ENCODE measurements at regions not wholly inside any gene's neighbourhood (a gene's known extent, or its start where the extent isn't known, plus 50 kb on each side); places are given as distances from the start of the nearest gene placed in this dataset.

DNA sequence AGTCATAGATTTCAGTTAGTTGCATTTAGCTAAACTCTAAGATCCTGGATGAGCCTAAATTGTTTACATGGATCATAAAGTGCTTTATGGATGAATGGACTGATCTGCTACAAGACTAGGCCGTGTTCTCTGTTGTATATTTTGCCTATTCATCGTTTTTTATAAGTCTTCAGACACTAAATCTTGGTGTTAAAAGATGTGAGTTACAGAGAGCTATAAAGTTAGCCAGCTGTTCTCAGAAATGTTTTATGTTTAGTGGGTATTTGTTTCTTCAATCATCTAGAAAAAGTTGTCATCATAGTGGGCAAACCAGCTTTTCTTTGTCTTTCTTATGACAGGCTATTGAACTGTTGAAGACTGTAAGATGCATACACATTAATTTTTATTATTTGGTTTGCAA, 585.8 kb upstream of the SEMA6A start:
- no peak overlapping the region for H3K4me3 Mint-ChIP-seq (ENCODE audit: unreplicated experiment)
- intact Hi-C loops (cut with micrococcal nuclease), result no loop called here
- ChIA-PET CTCF (interaction anchor here (0.6 kb wide), 1 partner anchor 322 kb away, joined by 3 read pairs; no protein-coding TSS in a partner anchor), POLR2A (no interaction called here)
- BruUV-seq (replicated peaks), result no TSS peak
- no peak overlapping the region for H3K27ac Mint-ChIP-seq (ENCODE audit: low read depth, unreplicated experiment)
- no peak for TF ChIP-seq CTCF (IDR thresholded peaks at IDR 0.05; ENCODE audit: unreplicated experiment)
- no peaks in the 10 kb centered on the region for H3K9me3 Mint-ChIP-seq (ENCODE audit: unreplicated experiment)
- H3K27me3 Mint-ChIP-seq (ENCODE audit: insufficient read depth, unreplicated experiment), result no peaks in the 10 kb centered on the region
- DNase-seq (ENCODE audit: unreplicated experiment), result no peak
- H3K4me1 Mint-ChIP-seq (ENCODE audit: insufficient read depth, unreplicated experiment), result no peaks in the 10 kb centered on the region
- H3K36me3 Mint-ChIP-seq (ENCODE audit: insufficient read depth, unreplicated experiment), result no peaks in the 10 kb centered on the region

DNA sequence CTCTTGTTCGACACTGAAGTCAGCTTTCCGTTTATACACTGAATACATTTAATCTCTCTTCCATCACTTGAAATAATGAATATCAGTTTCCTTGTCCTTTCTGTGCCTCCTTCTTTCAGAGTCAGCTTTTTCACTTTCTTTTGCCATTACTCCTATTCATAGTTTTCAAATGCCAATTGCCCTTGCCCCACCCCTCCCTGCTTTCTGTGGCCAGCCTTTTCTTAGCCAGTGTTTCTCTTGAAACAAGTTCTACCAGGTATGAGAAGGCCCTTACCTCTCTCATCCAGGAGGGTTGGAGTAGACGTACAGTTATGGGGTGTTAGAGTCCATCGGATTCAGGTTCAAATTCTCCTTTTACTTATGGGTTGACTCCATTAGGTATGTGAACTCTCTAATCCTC, 574.7 kb upstream of the SEMA6A start:
- no peaks in the 10 kb centered on the region for H3K27me3 Mint-ChIP-seq (ENCODE audit: insufficient read depth, unreplicated experiment)
- intact Hi-C loops (cut with micrococcal nuclease), result no loop called here
- TF ChIP-seq CTCF (IDR thresholded peaks at IDR 0.05; ENCODE audit: unreplicated experiment), result no peak
- no peak overlapping the region for H3K4me3 Mint-ChIP-seq (ENCODE audit: unreplicated experiment)
- BruUV-seq (replicated peaks), result no TSS peak
- no peaks in the 10 kb centered on the region for H3K36me3 Mint-ChIP-seq (ENCODE audit: insufficient read depth, unreplicated experiment)
- CTCF ChIA-PET, result no interaction called here
- H3K27ac Mint-ChIP-seq (ENCODE audit: low read depth, unreplicated experiment), result no peak overlapping the region
- H3K9me3 Mint-ChIP-seq (ENCODE audit: unreplicated experiment), result no peaks in the 10 kb centered on the region
- H3K4me1 Mint-ChIP-seq (ENCODE audit: insufficient read depth, unreplicated experiment), result no peaks in the 10 kb centered on the region
- POLR2A ChIA-PET, result no interaction called here
- DNase-seq (ENCODE audit: unreplicated experiment), result no peak

GRCh38 chr5:117144086-117144485, 569.5 kb upstream of the SEMA6A start:
- intact Hi-C loops (cut with micrococcal nuclease), result no loop called here
- BruUV-seq (replicated peaks), result no TSS peak
- Mint-ChIP-seq H3K4me1 (ENCODE audit: insufficient read depth, unreplicated experiment) (no peaks in the 10 kb centered on the region), H3K27me3 (ENCODE audit: insufficient read depth, unreplicated experiment) (no peaks in the 10 kb centered on the region), H3K4me3 (ENCODE audit: unreplicated experiment) (no peak overlapping the region), H3K36me3 (ENCODE audit: insufficient read depth, unreplicated experiment) (no peaks in the 10 kb centered on the region), H3K9me3 (ENCODE audit: unreplicated experiment) (no peaks in the 10 kb centered on the region), H3K27ac (ENCODE audit: low read depth, unreplicated experiment) (no peak overlapping the region)
- no peak for DNase-seq (ENCODE audit: unreplicated experiment)
- TF ChIP-seq CTCF (IDR thresholded peaks at IDR 0.05; ENCODE audit: unreplicated experiment), result no peak
- CTCF ChIA-PET, result interaction anchor here (0.5 to 0.9 kb wide), 2 partner anchors 18 to 1756 kb away, joined by 3 to 4 read pairs; no protein-coding TSS in a partner anchor
- POLR2A ChIA-PET, result interaction anchor here (0.5 to 0.6 kb wide), 2 partner anchors 19 to 263 kb away, joined by 3 to 4 read pairs; no protein-coding TSS in a partner anchor

DNA sequence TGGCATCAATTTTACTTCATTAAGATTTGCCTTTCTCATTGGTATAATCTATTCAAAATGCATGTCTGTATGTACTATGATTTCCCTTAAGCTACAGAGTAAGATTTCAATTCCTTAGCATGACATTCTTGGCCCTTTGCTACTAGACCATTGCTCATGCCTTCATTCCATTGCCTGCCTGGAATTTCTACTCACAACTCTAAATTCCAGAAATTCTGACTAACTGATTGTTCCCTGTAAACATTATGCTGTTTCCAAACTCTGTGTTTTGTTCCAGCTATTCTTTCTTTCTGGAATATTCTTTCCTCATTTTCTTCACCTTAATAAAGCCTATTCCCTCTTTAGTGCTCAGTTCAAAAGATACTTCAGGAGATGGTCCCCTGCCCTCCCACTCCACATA, 568.8 kb upstream of the SEMA6A start:
- CTCF ChIA-PET, result no interaction called here
- Mint-ChIP-seq H3K9me3 (ENCODE audit: unreplicated experiment) (no peaks in the 10 kb centered on the region), H3K36me3 (ENCODE audit: insufficient read depth, unreplicated experiment) (no peaks in the 10 kb centered on the region), H3K4me3 (ENCODE audit: unreplicated experiment) (no peak overlapping the region), H3K27me3 (ENCODE audit: insufficient read depth, unreplicated experiment) (no peaks in the 10 kb centered on the region), H3K27ac (ENCODE audit: low read depth, unreplicated experiment) (no peak overlapping the region), H3K4me1 (ENCODE audit: insufficient read depth, unreplicated experiment) (no peaks in the 10 kb centered on the region)
- BruUV-seq (replicated peaks), result no TSS peak
- POLR2A ChIA-PET, result no interaction called here
- TF ChIP-seq CTCF (IDR thresholded peaks at IDR 0.05; ENCODE audit: unreplicated experiment), result no peak
- intact Hi-C loops (cut with micrococcal nuclease), result no loop called here
- DNase-seq (ENCODE audit: unreplicated experiment), result no peak
